Activated CD4-positive, alpha-beta T cell treated with anti-CD3 and anti-CD28 coated beads, Interleukin-2, amount 50 U/mL, for 48 hours (primary cell): ENCODE measurements at regions not wholly inside any gene's neighbourhood (a gene's known extent, or its start where the extent isn't known, plus 50 kb on each side); places are given as distances from the start of the nearest gene placed in this dataset.
"Not testable (repeated sequence)": the region's sequence is repeated elsewhere in the genome, so short reads cannot be mapped to it uniquely, and the experiment has no call there.

Source experiments
- DNase-seq, 2 experiments: peaks; one replicate each; pipeline ENCODE4 v3.0.0-alpha.2; 2020

DNA sequence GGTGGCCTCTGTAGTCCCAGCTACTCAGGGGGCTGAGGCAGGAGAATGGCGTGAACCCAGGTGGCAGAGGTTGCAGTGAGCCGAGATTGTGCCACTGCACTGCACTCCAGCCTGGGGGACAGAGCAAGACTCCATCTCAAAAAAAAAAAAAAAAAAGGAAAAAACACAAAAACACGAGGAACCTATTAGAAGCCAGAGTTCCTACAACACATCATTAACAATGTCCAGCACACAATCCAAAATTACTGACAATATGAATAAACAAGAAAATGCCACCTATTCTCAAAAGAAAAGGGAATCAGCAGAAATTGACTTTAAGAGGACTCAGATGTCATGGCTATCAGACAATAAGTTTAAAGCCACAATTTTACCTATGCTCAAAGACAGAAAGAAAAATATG, 57.3 kb upstream of the HS3ST3A1 start:
- DNase-seq: not testable (repeated sequence)

DNA sequence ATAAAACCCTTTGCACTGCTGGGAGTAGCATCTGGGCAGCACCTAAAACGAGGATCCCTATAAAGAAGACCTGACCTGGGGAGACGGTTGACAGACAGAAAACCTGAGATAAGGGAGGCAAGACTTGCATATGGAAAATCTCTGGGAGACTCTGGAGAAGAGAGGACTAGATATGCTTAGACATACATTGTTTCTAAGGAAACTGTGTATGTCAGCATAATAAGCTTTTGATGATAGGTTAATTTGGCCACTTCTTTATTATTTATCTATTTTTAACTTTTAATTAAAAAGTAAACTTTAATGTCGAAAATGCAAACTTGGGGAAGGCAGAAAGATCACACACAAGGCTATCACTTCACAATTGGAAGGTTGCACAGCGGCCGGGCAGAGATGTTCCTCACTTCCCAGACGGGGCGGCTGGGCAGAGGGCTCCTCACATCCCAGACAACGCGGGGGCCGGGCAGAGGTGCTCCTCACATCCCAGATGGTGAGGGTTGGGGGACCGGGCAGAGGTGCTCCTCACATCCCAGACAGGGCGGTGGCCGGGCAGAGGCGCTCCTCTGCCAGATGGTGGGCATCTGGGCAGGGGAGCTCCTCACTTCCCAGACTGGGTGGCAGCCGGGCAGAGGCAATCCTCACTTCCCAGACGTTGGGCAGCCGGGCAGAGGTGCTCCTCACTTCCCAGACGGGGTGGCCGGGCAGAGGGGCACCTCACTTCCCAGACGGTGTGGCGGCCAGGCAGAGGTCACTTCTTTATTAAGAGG, 64.3 kb upstream of the HS3ST3A1 start:
- DNase-seq: no peak

DNA sequence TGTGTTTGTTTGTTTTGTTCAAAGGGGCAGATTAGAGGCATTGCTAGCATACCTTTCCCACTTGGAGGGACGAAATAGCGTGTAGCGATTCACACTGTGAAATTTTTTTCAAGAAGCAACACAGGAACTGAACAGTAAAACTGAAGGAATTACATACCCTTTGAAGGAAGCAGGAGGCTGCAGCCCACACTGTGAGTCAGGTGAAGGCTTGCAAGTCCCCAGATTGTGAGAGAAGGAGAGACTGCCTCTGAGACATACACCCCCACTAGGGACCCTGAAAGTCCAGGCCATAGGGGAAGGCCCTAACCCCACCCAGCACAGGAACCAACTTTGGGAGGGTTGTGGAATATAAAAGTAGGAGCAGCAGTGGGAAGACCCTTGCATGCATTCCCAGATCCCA, 69.6 kb upstream of the HS3ST3A1 start:
- no peak for DNase-seq

DNA sequence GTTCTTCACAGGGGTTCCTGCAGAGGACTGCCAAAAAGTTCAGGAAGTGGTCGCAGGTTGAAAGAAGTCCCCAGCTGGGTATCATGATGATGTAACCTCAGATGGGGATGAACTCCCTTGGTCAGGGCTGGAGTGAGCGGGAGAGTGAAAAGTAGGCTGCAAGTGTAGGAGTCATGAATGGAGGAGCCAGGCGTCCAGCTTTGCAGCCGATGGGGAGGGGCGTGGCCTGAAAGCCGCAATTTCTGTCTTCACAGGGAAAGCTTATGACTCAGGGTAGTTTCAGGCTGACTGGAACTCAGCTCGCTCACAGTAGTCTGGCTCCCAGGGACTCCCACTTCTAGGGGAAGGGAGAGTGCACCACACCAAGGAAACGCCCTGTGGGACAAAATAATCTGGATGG, 70.0 kb upstream of the HS3ST3A1 start:
- peak; percentile 48 to 57 for DNase-seq

DNA sequence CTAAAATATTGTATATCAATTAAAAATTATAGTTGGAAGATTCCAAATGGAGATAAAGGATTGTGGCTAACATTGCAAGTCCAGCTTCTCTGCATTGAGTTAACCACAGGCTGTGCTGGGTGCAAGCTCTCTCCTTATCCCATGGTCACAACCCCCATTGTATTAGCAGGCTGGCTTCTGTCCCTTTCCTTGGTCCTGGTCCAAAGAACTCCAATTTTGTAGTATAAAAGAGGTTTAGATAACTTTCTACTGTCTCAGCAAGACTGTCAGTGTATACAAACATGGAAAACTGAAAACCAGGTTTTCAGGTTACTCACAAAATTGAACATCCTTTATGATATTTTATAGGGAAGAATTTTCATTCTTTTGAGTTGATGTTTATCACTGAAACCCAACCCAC, 76.6 kb upstream of the HS3ST3A1 start:
- no peak for DNase-seq

DNA sequence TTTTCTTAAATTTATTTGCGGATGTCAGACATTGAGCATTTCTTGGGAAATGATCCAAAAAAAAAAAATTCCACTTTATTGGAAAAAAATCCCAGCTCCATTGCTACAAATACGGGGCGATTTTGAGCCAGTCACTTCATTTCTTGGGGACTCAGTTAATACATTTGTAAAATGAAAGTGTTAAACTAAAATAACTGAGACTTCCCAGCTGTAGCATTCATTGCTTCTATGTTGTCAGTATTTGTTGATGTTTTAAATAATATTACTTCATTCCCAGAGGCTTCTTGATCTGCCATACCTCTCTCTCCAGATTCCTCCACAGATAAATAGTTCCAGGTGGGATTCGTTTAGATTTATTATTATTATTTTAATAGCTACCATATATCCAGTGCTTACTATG, 77.1 kb upstream of the HS3ST3A1 start:
- no peak for DNase-seq

DNA sequence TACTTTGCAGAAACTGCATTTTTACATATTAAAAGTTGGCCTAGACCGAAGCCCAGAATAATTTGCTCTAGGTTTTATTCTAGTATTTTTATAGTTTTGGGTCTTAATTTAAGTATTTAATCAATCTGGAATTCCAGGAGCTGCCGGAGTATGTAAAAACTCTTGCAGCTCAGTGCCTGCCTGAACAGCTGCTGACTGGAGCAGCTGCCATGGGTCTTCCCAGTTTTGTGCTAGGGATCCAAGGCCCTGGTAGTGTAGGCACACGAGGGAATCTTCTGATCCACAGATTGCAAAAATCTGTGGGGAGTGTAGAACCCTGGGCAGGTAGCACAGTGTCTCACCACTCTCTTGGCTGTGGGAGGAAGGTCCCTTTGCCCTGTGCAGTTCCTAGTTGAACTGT, 87.0 kb upstream of the HS3ST3A1 start:
- no peak for DNase-seq

DNA sequence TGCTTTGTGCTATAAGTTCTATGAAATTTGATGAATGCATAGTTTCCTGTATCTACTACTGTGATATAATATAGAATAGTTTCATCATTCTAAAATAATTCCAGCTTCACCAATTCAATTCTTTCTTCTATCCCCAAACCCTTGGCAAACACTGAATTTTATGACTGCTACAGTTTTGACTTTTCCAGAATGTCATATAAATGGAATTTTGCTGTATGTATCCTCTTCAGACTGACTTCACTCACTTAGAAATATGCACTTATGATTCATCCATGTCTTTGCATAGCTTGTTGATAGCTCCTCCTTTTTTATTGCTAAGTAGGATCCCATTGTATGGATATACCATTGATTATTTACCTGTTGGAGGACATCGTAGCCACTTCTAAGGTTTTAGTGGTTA, 89.1 kb upstream of the HS3ST3A1 start:
- no peak for DNase-seq

DNA sequence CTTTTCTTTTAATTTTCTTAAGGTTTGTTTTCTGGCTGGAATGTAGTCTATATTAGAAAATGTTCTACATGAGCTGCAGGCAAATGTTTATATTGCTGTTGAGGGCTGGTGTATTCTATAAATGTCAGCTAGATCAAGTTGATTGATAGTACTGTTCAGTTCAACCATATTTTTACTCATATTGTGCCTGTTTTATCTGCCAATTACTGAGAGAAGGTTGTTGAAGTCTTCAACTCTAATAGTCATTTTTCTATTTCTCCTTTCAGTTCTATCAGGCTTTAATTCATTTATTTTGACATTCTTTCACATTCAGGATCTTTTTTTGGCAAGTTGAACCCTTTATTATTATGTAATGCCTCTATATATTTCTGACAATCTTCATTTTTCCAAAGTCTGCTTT, 93.2 kb upstream of the HS3ST3A1 start:
- DNase-seq: no peak

DNA sequence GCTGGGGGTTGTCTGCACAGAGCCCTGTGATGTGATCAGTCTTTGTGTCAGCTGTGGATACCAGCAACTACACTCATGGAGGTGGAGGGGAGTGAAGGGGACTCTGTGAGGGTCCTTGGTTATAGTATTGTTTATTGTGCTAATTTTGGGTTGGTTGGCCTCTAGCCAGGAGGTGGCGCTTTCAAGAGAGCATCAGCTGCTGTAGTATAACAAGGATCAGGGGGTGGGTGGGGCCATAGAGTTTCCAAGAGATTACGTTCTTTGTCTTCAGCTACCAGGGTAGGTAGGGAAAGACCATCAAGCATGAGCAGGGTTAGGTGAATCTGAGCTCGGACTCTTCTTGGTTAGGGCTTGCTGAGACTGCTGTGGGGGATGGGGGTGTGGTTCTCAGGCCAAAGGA, 97.1 kb upstream of the HS3ST3A1 start:
- DNase-seq: no peak

DNA sequence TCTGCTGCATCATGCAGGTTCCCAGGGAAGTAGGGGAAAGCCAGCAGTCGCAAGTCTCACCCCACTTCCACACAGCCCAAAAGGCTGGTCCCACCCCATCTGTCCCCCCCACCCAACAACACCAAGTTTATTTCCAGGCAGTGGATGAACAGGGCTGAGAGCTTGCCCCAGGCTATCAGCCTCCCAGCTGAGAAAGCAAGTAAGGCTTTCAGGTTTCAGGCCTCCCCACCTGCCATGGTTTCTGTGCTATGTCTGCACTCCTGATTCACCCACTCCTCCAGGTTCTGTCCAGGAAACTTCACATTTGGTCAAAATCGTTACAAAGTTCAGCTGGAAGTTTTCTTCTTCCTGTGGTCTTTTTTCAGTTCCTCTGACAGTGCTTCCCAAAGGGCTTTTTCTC, 97.5 kb upstream of the HS3ST3A1 start:
- no peak for DNase-seq

DNA sequence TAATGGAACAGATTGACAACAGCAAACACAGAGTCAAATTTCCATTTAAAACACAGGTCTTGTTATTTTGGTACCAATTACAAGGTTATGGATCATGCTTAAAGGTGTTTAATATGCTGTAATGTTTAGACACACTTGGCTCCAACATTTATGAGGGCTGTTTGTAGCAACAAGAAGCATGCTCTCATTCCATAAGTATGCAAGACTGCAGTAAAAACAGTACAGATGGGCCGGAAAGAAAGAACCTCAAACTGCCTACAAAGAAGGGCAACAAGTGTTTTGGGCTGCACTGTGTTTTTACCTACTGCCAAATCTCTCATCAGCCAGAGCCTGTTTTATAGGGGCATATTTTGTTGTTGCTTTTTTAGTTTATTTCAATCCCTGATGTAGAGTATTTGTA, 100.5 kb upstream of the HS3ST3A1 start:
- DNase-seq: no peak

DNA sequence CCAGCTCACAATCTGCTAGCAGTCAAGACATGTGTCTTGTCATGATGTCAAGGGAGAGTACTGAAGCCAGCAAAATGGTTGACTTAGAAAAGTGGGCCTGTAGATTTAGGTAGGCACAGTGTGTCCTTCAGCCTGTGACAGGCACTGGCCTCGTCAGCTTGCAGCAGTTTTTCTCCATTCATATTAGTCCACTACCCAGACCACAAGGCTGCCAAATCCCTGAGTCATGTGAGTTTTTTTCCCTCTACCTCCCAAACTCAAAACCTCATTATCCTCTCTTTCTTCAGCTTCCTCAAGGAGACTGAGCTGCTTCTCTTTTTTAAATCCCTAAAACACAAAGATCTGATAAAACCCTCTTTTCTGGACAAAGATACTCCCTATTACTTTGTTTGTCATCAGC, 102.6 kb upstream of the HS3ST3A1 start:
- DNase-seq: no peak

DNA sequence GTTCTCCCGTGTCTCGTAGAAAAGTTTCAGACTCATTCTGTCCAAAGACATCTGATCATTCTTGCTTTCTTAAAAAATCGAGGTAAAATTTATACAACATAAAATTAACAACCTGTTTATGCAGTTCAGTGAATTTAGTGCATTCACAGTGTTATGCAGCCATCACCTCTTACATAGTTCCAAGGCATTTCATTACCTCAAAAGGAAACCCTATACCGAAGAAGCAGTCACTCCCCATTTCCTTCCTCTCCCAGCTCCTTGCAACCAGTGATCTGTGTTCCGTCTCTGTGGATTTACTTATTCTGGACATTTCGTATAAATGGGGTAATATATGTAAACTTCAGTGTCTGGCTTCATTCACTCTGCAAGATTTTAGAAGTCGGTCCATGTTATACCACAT, 103.5 kb upstream of the HS3ST3A1 start:
- no peak for DNase-seq

DNA sequence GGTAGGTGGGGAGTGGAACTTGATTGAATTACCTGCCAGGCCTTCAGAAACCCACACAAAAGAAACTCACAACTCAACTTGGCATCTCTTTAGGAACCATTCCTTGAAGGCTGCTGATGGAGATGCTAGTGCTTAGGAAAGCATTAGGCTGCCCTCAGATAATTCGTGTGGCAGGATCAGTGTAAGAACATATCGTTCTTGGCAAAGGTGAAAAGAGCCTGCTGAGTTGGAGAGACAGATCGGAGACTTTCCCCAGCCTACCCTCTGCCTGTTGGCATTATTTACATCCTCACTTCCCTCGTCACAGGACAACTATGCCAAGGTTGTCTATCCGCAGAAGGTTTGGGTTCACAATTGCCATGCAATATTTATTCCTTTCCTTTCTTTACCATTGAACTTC, 120.0 kb upstream of the HS3ST3A1 start:
- no peak for DNase-seq

DNA sequence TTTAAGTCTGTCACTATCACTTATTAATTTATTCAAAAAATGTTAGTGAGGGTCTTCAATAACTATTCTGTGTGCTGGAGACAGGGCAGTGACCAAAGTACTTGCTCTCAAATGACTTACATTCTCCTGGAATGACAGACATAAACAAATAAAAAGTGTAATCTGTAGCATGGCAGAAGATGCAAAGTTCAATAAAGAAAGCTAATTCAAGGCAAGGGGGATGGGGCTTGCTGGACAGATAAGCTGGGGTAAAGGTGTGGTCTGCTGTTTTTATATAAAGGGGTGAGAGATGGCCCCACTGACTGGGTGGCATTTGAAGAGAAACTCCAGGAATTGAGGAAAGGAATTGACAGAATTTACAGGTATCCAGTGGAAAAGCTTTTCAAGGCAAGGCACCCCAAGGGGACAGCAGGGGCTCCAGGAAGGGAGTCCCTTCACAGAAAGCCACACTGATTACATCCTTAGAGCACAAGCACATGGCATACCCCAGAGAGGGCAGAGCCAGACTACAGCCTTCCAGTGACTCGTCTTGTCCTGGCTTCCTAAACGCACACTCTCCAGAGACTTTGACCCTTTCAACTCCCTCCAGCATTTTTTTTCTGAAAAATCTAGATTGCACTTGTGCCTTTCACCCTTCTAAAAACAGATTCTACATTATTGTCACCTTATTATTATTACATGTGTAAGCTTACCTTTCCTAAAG, 123.7 kb upstream of the HS3ST3A1 start:
- DNase-seq: no peak

DNA sequence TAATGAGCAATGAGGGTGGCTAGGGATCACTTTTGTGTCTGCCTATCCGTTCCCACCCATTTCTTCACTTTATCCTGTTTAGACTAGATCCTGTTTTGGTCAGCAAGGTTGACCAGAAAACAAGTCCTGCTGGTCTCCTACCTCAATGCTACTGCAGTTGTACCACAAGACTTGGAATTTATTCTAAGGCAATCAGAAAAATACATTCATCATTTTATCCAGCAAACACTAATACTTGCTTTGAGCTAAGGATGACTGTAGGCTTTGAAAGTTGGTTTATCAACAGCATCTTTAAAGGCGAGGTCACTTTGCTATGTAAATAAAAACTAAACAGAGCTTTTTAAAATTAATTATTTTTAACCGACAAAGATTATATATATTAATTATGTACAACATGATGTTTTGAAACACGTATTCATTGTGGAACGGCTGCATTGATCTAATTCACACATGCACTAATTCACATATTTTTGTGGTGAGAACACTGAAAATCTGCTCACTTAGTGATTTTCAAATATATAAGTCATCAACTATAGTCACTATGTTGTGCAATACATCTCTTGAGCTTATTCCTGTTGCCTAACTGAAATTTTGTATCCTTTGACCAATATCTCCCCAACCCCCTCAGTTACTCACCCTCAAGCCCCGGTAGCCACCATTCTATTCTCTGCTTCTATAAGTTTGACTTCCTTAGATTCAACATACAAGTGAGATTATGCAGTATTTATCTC, 125.9 kb upstream of the HS3ST3A1 start:
- no peak for DNase-seq

DNA sequence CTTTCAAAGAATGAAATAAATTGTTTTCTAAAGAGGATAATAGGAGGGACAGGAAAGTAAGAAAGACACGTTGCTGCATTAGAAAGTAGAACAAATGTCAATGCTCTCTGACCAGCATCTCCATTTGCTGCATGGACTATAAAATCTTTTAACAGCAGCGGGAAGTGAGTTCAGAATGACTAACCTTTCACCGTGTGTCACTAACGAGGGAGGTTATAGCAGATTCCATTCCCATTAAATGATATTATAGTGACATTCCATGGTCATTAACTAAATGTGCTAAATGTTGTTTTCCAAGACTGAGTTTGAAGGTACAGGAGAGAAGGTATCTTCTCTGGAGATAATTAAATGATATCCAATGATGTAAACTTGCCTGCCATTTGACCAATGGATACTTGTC, 127.1 kb upstream of the HS3ST3A1 start:
- DNase-seq: no peak

DNA sequence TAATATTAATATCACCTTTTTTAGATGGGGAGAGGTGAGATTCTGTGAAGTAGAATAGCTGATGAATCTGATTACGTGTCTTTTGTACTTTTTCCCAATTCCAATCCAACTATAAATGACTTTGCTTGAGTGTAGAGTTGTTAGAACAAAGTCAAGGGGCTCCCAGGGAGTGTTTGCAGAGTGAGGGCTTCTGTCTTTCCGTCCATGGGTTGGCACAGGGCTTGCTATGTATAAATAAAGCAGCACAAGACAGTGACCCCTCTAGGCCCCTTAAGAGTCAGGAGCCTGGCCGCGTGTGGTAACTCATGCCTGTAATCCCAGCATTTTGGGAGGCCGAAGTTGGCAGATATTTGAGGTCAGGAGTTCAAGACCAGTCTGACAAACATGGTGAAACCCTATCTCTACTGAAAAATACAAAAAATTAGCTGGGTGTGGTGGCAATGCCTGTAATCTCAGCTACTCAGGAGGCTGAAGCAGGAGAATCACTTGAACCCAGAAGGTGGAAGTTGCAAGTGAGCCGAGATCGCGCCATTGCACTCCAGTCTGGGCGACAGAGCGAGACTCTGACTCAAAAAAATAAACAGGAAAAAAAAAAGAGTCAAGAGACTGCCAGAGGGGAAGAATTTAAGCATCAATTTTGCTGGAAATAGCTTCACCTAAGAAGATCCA, 127.9 kb upstream of the HS3ST3A1 start:
- DNase-seq: no peak

DNA sequence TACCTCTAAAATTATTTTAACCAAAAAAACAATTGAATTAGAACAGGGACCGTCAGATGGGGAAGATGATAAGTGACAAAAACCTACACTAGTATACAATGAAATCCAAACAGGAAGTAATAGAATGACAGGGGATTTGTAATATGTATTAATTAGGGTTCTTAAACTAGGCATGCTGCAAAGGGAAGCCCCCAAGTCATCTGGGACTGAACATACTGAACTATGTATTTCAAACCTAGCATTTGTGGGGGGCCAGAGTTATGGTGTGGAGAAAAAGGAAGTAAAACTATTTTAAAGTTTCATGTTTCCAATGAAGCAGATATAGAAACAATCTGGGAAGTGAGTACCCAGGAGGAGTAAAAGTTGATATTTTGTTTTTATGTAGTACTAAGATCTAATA, 133.2 kb upstream of the HS3ST3A1 start:
- DNase-seq: no peak

DNA sequence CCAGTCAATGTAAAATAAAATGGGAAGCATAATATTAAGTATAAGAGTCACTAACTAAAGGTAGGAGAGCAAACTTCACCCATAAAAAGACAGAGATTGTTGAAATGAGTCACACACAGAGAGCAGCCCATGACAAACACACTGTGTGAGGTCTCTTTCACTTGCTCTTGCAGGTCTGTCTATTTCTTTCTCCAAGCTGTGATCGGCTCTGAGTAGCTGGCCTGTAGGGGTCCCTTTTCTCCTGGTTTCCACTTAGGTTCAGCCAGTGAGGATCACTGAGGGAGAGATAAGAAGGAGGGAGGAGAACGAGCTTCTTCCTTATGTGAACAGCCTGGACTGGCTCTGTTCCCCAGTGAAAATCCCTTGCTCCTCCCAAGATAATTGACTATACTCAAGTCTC, 133.7 kb upstream of the HS3ST3A1 start:
- no peak for DNase-seq

DNA sequence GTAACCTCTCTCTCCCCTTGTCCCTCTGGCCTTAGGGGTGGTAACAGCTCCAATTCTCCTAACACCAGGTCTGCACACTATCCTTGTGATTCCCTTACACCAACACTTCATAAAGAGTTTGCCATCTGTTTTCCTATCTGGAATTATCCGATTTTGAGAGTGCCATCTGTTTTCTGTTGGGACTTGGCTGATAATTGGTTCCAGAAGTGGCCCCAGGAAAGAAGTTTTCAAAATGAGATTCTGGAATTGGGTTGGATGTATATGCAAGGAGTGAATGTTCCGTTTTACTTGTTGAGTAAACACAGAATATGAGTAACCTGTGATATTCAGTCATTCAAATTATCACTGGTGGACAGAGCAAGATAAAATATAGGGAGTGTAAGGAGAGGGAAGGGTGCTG, 134.1 kb upstream of the HS3ST3A1 start:
- DNase-seq: no peak

DNA sequence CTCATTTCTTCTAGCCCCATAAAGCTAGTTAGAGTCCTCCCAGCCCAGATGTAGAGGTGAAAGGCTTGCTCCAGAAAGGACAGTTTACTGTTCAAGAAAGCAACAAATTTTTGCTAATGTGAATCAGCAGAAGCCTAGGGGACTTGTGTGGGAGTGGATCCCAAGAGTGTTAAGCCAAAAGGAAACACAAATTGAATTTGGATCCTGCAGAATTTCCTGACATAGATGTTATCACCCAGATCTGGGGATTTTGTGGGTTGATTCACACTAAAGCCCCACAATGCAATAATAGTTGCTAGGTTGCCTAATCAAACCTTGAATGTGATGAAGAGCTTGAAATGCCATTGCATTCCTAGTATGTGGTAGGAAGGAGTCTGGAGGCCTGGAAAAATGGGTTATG, 135.2 kb upstream of the HS3ST3A1 start:
- no peak for DNase-seq

DNA sequence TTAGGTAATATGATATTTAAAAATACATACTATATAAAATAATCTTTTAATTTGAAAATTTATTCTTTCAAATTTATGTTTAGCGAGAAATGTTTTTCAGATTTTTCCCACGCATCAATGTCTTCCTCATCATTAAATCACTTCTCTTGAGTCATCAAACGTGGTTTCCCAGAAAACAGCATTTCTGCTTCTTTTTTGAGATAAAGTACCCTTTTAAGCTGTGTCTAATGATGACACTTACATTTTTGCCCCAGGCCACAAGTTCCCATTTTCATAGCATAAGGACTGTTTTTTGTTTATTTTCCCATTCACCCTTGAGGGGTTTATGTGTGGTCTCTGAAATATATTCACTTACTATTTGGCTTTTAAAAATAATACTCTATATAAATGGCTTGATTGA, 139.0 kb upstream of the HS3ST3A1 start:
- DNase-seq: no peak
